ENCODE measurements at regions not wholly inside any gene's neighbourhood (a gene's known extent, or its start where the extent isn't known, plus 50 kb on each side); places are given as distances from the start of the nearest gene placed in this dataset.

DNA sequence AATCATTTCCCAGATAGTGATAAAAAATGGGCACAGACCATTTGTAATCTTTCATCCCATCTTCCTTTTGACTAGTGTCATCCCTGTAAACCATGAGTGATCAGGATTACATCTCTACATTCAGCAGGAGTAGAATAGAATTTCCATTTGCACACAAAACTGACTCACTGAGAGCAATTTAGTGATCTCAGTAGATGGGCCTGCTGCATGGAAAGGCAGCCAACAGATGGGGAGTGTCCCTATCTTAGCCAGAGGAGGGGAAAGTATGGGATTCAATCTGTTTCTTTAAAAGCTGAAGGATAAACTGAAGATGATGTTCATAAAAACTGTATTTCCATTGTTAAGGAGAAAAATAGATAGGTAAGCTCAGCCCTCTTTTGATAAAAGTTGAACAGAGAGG, 441.7 kb downstream of the ZNF521 start:
- TF ChIP-seq CTCF (IDR thresholded peaks at IDR 0.05) (no peak), POLR2A (IDR thresholded peaks at IDR 0.05) (no peak)

Data from adrenal gland (tissue), 5 donors.